GM19043 (cell line): ENCODE measurements at regions not wholly inside any gene's neighbourhood (a gene's known extent, or its start where the extent isn't known, plus 50 kb on each side); places are given as distances from the start of the nearest gene placed in this dataset.

ENCODE experiments used
- ATAC-seq: cut with Tn5 transposase; IDR thresholded peaks from one replicate; pipeline ENCODE4 v1.9.1; 2021; ENCODE audit warnings: low read depth; ENCODE audit not compliant: unreplicated experiment

DNA sequence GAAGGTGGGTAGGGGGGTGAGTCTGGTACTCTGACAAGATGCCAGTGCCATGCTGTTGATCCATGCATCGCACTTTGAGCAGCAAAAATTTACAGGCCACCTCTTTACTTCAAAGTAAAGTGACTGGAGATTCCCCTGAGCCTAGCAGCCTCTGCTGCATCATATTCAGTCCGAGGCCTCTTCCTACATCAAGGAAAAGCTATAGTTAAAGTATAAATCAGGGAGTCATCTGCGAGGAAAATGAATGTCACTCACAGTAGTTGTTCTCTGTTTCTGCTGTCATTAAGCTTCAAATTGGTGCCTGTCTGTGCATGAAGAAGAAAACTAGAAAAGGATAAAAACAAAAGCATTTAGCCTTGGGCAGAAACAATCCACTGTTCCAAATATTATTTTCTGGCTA lies 706.2 kb downstream of the TBL1XR1 start:
- ATAC-seq = no peak

DNA sequence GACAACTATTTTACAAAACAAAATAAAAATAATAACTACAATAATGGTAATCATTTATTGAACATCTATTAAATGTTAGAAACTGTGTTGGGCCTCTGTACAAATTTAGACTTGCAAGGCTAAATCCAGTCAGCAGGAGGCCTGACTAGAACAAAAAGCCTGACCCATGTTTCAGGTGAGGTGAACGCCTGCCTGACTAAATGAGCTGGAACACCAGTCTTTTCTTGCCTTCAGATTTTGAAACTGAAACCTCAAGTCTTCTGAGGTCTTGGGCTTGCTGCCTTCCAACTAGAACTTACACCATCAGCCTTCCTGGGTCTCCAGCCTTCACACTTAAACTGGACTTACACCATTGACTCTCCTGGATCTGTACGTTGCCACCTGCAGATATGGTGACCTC lies 706.9 kb downstream of the TBL1XR1 start:
- ATAC-seq = no peak

DNA sequence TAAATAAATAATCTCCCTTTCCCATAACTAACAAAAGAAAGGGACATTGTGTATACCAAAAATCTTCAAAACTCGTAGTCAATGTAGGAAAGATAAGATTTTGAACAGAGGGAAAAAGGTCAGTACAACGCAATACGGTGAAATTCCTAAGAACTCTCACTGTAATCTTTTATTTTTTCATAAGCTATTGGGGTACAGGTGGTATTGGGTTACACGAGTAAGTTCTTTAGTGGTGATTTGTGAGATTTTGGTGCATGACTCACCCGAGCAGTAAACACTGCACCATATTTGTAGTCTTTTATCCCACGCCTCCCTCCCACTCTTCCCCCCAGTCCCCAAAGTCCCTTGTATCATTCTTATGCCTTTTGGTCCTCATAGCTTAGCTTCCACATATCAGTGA lies 718.0 kb downstream of the TBL1XR1 start:
- ATAC-seq = no peak

DNA sequence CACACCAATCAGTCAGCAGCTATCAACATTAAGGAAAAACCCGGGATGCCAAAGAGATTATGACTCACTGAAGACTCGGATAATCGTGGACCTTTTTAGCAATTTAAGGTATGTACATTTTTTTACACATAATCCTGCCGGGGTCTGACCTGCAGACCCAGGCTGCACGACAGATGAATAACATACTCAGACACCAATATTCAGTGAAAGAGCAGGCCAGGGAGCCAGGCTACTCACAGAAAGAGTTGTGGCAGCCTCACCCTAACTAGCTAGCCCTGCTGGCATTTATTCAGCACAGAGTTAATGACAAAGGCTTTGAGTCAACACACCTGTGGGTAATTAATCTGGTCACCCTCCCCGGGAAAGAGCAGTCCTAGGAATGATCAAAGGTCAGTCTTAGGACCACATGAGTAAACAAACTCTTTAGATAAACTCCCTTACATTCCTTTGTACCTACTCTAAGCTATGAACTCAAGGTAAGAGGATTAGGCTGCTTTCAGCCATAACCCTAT lies 727.5 kb downstream of the TBL1XR1 start:
- no peak for ATAC-seq

DNA sequence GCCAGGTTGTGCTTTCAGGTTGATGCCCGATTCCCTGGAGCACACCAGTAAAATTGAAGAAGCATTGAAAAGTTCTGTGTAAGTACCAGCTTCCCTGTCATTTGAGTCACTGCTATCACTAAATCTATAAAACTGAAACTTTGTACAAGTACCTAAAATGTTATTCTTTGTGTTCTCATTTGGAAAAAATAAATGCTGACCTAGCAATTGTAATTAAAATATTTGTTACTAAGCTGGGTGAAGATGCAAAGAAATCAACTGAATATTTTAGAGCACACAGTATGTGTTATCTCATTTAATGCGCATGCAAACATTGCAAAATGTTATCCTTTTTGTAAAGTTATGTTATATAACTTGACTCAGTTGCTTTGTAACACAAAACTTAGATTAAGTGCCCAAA lies 733.7 kb downstream of the TBL1XR1 start:
- no peak for ATAC-seq

DNA sequence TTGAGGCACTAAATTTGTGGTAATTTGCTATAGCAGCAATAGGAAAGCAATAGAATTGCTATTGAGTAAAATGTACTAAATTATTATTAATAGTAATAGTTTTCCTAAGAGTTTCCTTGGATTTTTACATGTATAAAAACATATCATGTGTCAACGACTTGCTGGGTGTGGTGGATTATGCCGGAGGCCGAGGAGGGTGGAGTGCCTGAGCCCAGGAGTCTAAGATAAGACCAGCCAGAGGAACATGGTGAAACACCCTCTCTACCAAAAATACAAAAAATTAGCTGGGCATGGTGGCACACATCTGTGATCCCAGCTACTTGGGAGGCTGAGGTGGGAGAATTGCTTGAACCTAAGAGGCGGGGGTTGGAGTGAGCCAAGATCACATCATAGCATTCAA lies 749.9 kb downstream of the TBL1XR1 start:
- no peak for ATAC-seq

DNA sequence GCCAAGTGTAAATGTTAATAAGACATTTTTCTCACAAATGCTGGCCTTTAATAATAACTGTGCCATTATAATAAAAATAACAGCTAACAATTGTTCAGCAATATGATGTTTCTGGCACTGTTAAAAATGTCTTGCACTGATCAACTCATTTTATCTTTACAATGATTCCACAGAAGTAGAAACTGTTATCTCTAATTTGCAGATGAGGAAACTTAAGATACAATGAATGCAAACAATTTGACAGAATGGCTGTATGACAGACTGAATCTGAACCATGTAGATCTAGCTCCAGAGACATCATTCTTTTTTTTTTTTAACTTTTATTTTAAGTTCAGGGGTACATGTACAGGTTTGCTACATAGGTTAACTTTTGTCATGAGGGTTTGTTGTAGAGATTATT lies 755.0 kb downstream of the TBL1XR1 start:
- no peak for ATAC-seq

DNA sequence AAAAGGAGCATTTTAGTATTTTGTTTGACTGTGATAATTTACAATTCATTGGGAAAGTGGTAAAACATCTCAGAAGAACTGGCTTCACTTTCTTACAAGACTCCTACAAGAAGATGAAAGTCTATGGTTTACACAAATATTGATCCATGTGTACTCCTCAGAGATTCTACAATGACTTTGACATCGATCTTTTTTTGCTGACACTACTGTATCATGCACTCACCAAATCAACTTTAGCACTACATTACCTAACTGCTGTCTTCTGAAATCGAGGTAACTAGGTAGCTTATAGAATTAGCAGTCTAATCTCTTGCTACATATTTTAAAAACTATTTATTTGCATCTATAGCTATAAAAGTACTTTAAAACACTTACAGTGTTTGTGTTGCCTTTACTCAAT lies 757.6 kb downstream of the TBL1XR1 start:
- ATAC-seq = no peak

DNA sequence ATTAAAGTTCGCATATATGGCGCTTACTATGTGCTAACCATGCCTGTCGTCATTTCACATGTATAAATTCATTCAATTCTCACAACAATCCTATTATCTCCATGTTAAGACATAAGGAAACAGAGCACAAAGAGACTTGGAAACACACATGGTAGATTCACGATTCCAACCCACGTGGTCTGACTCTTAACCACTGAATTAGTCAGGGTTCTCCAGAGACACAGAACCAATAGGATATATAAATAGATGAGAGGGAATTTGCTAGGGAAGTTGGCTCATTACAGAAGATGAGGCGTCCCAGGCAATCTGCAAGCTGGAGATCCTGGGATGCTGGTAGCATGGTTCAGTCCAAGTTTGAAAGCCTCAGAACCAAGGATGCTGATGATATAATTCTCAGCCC lies 765.3 kb downstream of the TBL1XR1 start:
- no peak for ATAC-seq

DNA sequence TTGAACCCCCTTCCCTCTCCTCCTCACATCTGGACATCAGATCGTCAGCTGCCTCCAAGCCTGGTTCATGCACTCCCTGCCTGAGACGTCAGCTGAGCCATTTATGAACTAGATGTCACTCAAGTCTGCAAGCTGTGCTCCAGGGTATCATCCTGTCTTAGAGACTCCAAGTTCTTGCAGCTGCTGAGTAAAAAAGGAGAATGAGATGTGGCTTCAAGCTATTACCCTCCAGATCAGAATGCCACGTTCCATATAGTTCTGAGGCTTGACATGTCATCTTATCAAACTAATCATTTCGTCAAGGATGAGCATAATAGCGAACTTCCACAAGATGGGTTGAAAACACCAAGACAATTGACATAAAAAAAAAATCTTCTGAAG lies 766.3 kb downstream of the TBL1XR1 start:
- ATAC-seq = no peak

DNA sequence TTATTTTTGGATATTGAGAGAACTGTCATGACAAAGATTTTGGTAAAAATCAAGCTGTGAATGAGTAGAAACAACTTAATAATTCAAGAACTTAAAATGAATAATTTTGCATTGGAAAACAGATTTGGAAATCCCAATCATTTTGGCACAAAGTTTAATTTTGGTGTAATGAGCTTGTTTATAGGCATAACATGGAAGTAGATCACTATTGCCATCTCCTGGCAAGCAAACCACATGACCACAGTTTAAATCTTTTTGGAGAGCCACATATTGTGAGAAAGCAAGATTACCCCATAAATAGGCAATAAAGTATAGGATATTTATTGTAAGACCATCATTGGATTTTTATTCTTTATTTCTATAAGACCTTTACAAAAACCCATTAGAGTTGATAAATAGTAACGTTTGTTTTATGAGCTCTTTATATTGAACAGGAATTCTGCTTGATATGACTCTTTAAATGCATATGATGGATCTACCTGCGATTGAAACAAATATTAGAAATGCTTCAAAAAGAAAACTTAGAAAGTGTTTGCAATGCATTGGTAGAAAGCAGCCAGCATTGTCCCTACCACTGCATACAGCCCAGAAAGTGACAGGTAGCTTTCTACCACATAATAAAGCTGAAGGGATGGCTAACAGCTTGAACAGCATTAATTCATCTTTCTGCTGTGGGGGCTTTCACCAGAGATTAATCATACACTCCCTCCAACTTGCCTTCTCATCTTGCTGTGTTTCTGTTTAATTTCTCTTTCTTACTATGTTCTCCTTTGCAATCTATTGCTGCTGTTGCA lies 766.8 kb downstream of the TBL1XR1 start:
- no peak for ATAC-seq

DNA sequence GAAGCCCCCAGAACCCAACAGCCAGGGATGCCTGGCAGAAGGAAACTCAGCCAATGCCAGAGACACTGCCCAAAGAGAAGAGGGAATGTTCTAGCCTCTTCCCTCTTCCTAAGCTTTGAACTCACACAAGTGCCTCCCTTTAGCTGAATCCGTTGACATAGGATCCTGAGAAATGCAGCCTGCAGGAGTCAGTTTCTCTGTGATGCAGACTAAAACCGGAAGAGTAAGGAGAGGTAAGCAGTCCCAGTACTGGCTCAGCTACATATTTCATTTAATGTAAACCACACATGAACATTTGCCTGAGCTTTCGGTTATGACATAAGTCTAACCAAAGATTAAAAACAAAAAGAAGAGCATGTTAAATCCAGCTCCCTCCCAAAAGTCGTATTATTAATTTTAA lies 768.7 kb downstream of the TBL1XR1 start:
- no peak for ATAC-seq

DNA sequence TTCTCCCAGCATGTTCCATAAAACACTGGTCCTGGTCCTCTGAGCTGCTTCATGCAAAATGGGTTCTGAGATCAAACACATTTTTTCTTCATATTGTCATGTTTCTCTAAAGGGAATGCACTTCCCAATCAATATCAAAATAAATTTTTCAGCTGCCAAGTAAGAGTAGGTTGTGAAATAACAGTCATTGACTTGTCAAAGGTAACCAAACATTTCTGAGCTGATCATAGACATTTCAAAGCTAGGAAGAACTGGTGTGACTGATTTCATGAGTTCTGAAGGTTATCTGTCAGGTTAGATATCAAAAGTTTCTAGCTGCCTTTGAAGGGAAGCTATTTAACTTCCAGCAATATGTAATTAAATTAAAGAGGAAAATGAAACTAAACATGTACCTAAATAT lies 770.9 kb downstream of the TBL1XR1 start:
- no peak for ATAC-seq

DNA sequence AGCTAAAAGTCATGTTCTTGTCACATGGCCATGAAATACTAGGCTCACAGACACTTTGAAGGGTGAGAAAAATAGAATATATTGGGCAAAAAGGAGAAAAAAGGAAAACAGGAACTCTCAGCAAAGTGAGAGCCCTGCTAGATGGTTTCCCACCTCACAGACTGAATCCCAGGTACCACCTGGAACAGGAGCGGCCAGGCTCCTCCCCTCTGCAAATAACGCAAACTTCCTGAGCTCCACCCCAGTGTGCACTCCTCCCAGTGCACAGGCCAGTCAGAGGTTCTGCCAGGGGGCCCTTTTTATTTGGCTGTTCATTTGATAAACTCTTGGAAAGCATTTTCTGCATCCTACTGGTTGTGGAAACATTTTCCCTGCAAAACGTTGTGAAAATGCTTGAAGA lies 780.4 kb downstream of the TBL1XR1 start:
- no peak for ATAC-seq

DNA sequence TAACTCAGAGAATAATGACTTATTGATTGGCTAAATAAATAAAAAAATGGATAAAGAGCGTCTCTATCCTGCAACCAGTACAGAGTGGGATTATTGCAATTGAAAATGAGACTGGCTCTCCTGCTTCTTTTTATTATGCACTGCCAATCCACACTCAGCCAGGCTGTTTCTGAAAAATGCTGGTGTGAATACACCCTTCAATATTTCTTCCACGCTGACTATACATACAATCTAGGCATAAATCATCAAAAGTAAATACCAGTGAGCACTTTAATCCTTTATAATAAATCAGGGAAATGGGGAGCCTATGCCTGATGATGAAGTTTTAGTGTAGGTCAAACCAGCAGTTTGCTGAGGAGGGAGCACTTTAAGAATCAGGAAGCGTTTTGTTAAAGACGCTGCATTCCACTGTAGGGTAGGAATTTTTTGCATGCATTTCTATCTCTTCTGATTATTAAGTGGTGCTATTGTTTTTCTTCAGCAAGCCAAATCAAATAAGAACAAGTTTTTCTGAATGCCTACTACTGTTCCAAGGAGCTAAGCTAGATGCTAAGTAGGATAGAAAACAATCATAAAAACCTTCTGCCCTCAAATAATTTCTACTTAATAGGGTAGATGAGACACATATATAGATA lies 781.5 kb downstream of the TBL1XR1 start:
- no peak for ATAC-seq

DNA sequence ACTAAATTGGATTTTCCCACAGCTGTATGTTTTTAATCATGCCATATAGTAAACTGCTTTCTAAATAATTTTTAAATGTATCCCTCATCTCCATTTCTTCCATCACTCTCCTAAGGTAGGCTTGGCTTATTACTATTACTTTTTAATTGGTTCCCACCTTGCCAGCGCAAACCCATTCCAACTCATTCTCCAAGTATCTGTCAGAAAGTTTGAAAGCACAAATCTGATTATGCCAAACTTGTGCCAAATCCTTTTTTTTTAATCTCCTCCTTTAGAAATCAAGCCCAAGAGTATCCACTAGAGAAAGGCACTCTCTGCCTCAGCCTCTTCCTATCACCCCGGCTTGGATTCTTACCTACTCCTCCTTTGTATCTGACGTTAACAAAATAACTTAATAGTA lies 784.5 kb downstream of the TBL1XR1 start:
- ATAC-seq = no peak

DNA sequence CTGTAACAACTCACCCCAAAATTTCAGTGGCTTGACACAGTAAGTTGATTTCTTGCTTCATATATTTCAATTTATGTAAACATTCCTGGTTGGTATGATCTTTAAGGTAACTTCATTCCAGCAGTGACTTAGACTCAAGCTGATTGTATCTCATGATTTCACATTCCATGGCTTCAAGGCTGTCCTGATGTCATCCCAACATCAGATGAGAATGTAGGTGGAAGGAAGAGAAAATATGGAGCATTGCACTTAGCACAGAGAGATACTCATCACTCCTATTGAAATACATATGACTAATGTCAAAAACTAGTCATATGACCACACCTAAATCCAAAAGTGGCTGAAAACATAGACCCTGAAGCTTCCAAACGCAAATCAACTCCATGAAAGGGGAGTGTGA lies 793.8 kb downstream of the TBL1XR1 start:
- no peak for ATAC-seq

DNA sequence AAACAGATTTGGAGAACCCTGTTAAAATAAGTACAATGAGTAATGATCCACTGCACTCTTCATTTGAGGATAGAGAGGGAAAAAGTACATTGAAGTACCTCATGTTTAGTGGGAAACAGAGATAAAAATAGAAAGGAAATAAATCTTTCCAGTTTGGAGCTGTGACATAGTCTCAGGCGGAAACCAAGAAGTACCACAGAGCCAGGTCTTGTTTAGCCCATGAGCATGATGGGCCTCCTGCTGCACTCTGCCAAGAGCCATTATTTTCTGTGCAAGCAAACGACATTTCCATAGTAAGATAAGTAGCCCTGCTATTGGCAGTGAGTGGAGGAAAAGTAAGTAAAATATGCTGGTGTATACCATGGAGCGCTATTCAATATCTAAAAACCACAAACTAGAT lies 796.1 kb downstream of the TBL1XR1 start:
- ATAC-seq = no peak

DNA sequence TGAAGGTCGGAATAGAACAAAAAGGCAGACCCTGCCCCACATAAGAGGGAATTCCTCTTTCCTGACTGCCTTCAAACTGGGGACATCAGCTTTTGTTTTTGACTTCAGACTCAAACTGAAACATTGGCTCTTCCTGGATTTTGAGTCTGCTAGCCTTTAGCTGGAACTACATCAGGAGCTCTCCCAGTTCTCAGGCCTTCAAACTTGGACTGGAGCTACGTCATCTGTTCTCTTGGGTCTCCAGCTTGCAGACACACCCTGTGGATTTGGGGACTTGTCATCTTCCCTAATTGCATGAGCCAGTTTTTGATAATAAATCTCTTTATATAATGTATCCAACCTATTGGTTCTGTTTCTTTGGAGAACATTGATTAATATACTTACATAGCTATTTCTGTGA lies 798.1 kb downstream of the TBL1XR1 start:
- ATAC-seq = no peak

DNA sequence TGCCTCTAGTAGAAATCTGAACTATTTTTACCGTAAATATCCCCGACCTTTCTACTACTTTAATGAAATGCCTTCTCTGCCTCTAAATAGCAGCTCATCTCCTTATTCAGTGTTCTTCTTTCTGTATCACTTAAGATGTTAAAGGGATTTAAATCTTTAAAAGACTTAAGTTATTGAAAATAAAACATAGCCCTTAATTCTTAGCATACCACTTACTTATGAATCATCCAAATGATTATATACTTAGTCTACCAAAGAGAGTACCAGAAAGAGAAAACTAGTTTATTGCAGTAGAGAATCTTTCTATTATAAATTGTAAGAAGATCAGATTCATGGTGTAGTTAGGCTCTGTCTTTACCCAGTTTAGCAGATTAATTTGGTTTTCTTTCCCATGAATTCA lies 802.0 kb downstream of the TBL1XR1 start:
- no peak for ATAC-seq

DNA sequence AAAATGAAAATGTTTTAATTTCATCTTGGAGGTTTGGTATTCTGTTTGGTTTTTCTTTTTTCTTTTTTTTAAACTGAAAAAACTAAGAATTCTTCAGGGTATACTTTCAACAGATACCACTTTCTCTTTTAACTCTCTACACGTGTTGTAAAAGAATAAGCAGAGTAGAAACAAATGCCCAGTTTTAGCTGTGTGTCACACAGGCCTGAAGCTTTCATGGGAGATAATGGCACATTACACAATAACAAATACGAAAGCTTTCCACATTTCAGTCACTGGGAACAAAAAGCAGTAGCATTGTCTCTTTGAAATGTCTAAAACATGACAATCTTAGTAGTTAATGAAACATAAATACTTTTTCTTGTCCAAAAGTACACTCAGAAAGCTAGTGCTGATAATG lies 818.5 kb downstream of the TBL1XR1 start:
- no peak for ATAC-seq

DNA sequence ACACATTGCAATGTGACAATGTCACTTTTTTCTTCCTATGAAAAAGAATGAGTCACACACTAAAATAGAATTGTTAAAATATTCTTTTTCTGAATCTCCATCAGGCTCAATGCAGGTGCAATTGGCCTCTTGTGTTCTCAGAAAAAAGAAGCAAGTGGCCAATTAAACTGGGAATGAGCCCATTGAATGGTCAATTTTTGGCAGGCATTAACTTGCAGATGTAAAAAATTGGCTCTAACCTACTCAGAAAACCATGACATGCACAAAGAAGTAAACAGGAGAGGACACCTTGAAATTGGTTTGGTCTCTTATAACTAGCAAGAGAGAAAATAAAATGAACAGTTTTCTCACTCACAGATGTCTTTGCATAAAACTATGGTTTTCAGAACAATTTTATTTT lies 820.8 kb downstream of the TBL1XR1 start:
- no peak for ATAC-seq
